ENCODE measurements at regions not wholly inside any gene's neighbourhood (a gene's known extent, or its start where the extent isn't known, plus 50 kb on each side); places are given as distances from the start of the nearest gene placed in this dataset.
"Not testable (repeated sequence)": the region's sequence is repeated elsewhere in the genome, so short reads cannot be mapped to it uniquely, and the experiment has no call there.

GRCh38 chr15:31433091-31433490, 106.5 kb downstream of the KLF13 start:
- H3K27me3 Mint-ChIP-seq (ENCODE audit: low read depth), result no peaks in the 10 kb centered on the region
- H3K36me3 Mint-ChIP-seq (ENCODE audit: low read depth), result no peaks in the 10 kb centered on the region
- H3K4me1 Mint-ChIP-seq (ENCODE audit: low read depth), result peaks cover 71% of the 10 kb centered on the region
- H3K27ac Mint-ChIP-seq, result peak overlapping the region; percentile 96
- DNase-seq (ENCODE audit: low spot score), result no peak
- H3K9me3 Mint-ChIP-seq, result no peaks in the 10 kb centered on the region
- H3K4me3 Mint-ChIP-seq, result no peak overlapping the region

GRCh38 chr15:31433574-31433973, 106.9 kb downstream of the KLF13 start:
- Mint-ChIP-seq H3K36me3 (ENCODE audit: low read depth) (no peaks in the 10 kb centered on the region), H3K27me3 (ENCODE audit: low read depth) (no peaks in the 10 kb centered on the region), H3K4me3 (peak overlapping the region; percentile 84), H3K4me1 (ENCODE audit: low read depth) (peaks cover 76% of the 10 kb centered on the region), H3K9me3 (no peaks in the 10 kb centered on the region), H3K27ac (peak overlapping the region; percentile 96)
- DNase-seq (ENCODE audit: low spot score), result no peak

- peak overlapping the region; percentile 96 for H3K27ac Mint-ChIP-seq
- peaks cover 79% of the 10 kb centered on the region for H3K4me1 Mint-ChIP-seq (ENCODE audit: low read depth)
- H3K36me3 Mint-ChIP-seq (ENCODE audit: low read depth), result no peaks in the 10 kb centered on the region
- H3K4me3 Mint-ChIP-seq, result peak overlapping the region; percentile 84
- no peaks in the 10 kb centered on the region for H3K9me3 Mint-ChIP-seq
- no peaks in the 10 kb centered on the region for H3K27me3 Mint-ChIP-seq (ENCODE audit: low read depth)
- no peak for DNase-seq (ENCODE audit: low spot score)
These were observed 107.6 kb downstream of the KLF13 start for GRCh38 chr15:31434275-31434587.

- Mint-ChIP-seq H3K36me3 (ENCODE audit: low read depth) (no peaks in the 10 kb centered on the region), H3K9me3 (no peaks in the 10 kb centered on the region), H3K4me3 (peak overlapping the region; percentile 84), H3K4me1 (ENCODE audit: low read depth) (peaks cover 83% of the 10 kb centered on the region), H3K27ac (peak overlapping the region; percentile 96), H3K27me3 (ENCODE audit: low read depth) (no peaks in the 10 kb centered on the region)
- DNase-seq (ENCODE audit: low spot score), result peak; percentile 91
These were observed 108.1 kb downstream of the KLF13 start for GRCh38 chr15:31434588-31435260.

GRCh38 chr15:31435261-31435911, 108.8 kb downstream of the KLF13 start:
- peak; percentile 91 for DNase-seq (ENCODE audit: low spot score)
- Mint-ChIP-seq H3K9me3 (no peaks in the 10 kb centered on the region), H3K27ac (peak overlapping the region; percentile 96), H3K4me1 (ENCODE audit: low read depth) (peaks cover 79% of the 10 kb centered on the region), H3K36me3 (ENCODE audit: low read depth) (no peaks in the 10 kb centered on the region), H3K4me3 (peak overlapping the region; percentile 84), H3K27me3 (ENCODE audit: low read depth) (no peaks in the 10 kb centered on the region)

- DNase-seq (ENCODE audit: low spot score), result peak; percentile 40
- Mint-ChIP-seq H3K36me3 (ENCODE audit: low read depth) (no peaks in the 10 kb centered on the region), H3K4me3 (peak overlapping the region; percentile 84), H3K27me3 (ENCODE audit: low read depth) (no peaks in the 10 kb centered on the region), H3K27ac (peak overlapping the region; percentile 96), H3K4me1 (ENCODE audit: low read depth) (peaks cover 77% of the 10 kb centered on the region), H3K9me3 (no peaks in the 10 kb centered on the region)
These were observed 109.4 kb downstream of the KLF13 start for GRCh38 chr15:31435912-31436628.

GRCh38 chr15:31437686-31438085, 111.1 kb downstream of the KLF13 start:
- Mint-ChIP-seq H3K4me3 (peak overlapping the region; percentile 84), H3K27ac (peak overlapping the region; percentile 96), H3K4me1 (ENCODE audit: low read depth) (peaks cover 80% of the 10 kb centered on the region), H3K27me3 (ENCODE audit: low read depth) (no peaks in the 10 kb centered on the region), H3K9me3 (no peaks in the 10 kb centered on the region), H3K36me3 (ENCODE audit: low read depth) (no peaks in the 10 kb centered on the region)
- DNase-seq (ENCODE audit: low spot score), result peak; percentile 79

- H3K4me1 Mint-ChIP-seq (ENCODE audit: low read depth), result peaks cover 75% of the 10 kb centered on the region
- DNase-seq (ENCODE audit: low spot score), result no peak
- no peaks in the 10 kb centered on the region for H3K27me3 Mint-ChIP-seq (ENCODE audit: low read depth)
- H3K9me3 Mint-ChIP-seq, result no peaks in the 10 kb centered on the region
- H3K36me3 Mint-ChIP-seq (ENCODE audit: low read depth), result no peaks in the 10 kb centered on the region
- H3K27ac Mint-ChIP-seq, result peak overlapping the region; percentile 96
- H3K4me3 Mint-ChIP-seq, result peak overlapping the region; percentile 18
These were observed 112.1 kb downstream of the KLF13 start for GRCh38 chr15:31438601-31439265.

- peak overlapping the region; percentile 71 for H3K27ac Mint-ChIP-seq
- DNase-seq (ENCODE audit: low spot score), result peak; percentile 43
- H3K4me1 Mint-ChIP-seq (ENCODE audit: low read depth), result peaks cover 72% of the 10 kb centered on the region
- no peaks in the 10 kb centered on the region for H3K9me3 Mint-ChIP-seq
- H3K36me3 Mint-ChIP-seq (ENCODE audit: low read depth), result no peaks in the 10 kb centered on the region
- no peaks in the 10 kb centered on the region for H3K27me3 Mint-ChIP-seq (ENCODE audit: low read depth)
- peak overlapping the region; percentile 18 for H3K4me3 Mint-ChIP-seq
These were observed 112.7 kb downstream of the KLF13 start for GRCh38 chr15:31439328-31439727.

GRCh38 chr15:31440216-31440615, 113.6 kb downstream of the KLF13 start:
- DNase-seq (ENCODE audit: low spot score); H3K9me3 Mint-ChIP-seq; H3K36me3 Mint-ChIP-seq (ENCODE audit: low read depth); H3K27me3 Mint-ChIP-seq (ENCODE audit: low read depth): not testable (repeated sequence)
- Mint-ChIP-seq H3K4me3 (peak overlapping the region; percentile 80), H3K4me1 (ENCODE audit: low read depth) (peaks cover 67% of the 10 kb centered on the region), H3K27ac (peak overlapping the region; percentile 88)

- Mint-ChIP-seq H3K27ac (peak overlapping the region; percentile 88), H3K9me3 (no peaks in the 10 kb centered on the region), H3K27me3 (ENCODE audit: low read depth) (no peaks in the 10 kb centered on the region), H3K36me3 (ENCODE audit: low read depth) (no peaks in the 10 kb centered on the region), H3K4me3 (peak overlapping the region; percentile 80), H3K4me1 (ENCODE audit: low read depth) (peaks cover 62% of the 10 kb centered on the region)
- peak; percentile 68 for DNase-seq (ENCODE audit: low spot score)
These were observed 114.2 kb downstream of the KLF13 start for GRCh38 chr15:31440754-31441311.

GRCh38 chr15:31442226-31442625, 115.6 kb downstream of the KLF13 start:
- peak overlapping the region; percentile 2 for H3K4me3 Mint-ChIP-seq
- H3K4me1 Mint-ChIP-seq (ENCODE audit: low read depth), result peaks cover 49% of the 10 kb centered on the region
- H3K36me3 Mint-ChIP-seq (ENCODE audit: low read depth), result no peaks in the 10 kb centered on the region
- DNase-seq (ENCODE audit: low spot score), result no peak
- peak overlapping the region; percentile 22 for H3K27ac Mint-ChIP-seq
- no peaks in the 10 kb centered on the region for H3K9me3 Mint-ChIP-seq
- no peaks in the 10 kb centered on the region for H3K27me3 Mint-ChIP-seq (ENCODE audit: low read depth)

- Mint-ChIP-seq H3K9me3 (no peaks in the 10 kb centered on the region), H3K4me1 (ENCODE audit: low read depth) (peaks cover 45% of the 10 kb centered on the region), H3K27ac (no peak overlapping the region), H3K4me3 (no peak overlapping the region), H3K27me3 (ENCODE audit: low read depth) (no peaks in the 10 kb centered on the region), H3K36me3 (ENCODE audit: low read depth) (no peaks in the 10 kb centered on the region)
- no peak for DNase-seq (ENCODE audit: low spot score)
These were observed 116.1 kb downstream of the KLF13 start for GRCh38 chr15:31442699-31443111.

All from T-helper 2 cell treated with Interferon-gamma antibody and Interleukin-4, amounts not matched to agents 5 μg/mL and 100 μg/mL, for 36 hours (primary cell).